NCI-H2081 treated with DMSO at 0.1 percent for 48 hours (cell line): ENCODE measurements at regions not wholly inside any gene's neighbourhood (a gene's known extent, or its start where the extent isn't known, plus 50 kb on each side); places are given as distances from the start of the nearest gene placed in this dataset.

Experiments used
- DNase-seq: peaks from one replicate; lab custom pipeline; 2025; lab: John Stamatoyannopoulos, UW

- no peak for DNase-seq
Observed at GRCh38 chr12:93177208-93178153, 200.2 kb upstream of the NUDT4 start.

GRCh38 chr12:93178154-93178878, 199.4 kb upstream of the NUDT4 start:
- no peak for DNase-seq

GRCh38 chr12:93179792-93180191, 197.9 kb upstream of the NUDT4 start:
- DNase-seq = no peak

- no peak for DNase-seq
Observed at GRCh38 chr12:93180566-93180965, 197.2 kb upstream of the NUDT4 start.

GRCh38 chr12:93181409-93181965, 196.2 kb upstream of the NUDT4 start:
- no peak for DNase-seq

- no peak for DNase-seq
Observed at GRCh38 chr12:93183940-93184671, 193.6 kb upstream of the NUDT4 start.

- no peak for DNase-seq
Observed at GRCh38 chr12:93184672-93185368, 192.9 kb upstream of the NUDT4 start.

GRCh38 chr12:93185369-93185741, 192.4 kb upstream of the NUDT4 start:
- DNase-seq = no peak

GRCh38 chr12:93186131-93186530, 191.6 kb upstream of the NUDT4 start:
- no peak for DNase-seq

GRCh38 chr12:93186621-93187020, 191.1 kb upstream of the NUDT4 start:
- no peak for DNase-seq

GRCh38 chr12:93191423-93191822, 186.3 kb upstream of the NUDT4 start:
- no peak for DNase-seq

GRCh38 chr12:93191956-93192355, 185.8 kb upstream of the NUDT4 start:
- DNase-seq = no peak

GRCh38 chr12:93192878-93193277, 184.8 kb upstream of the NUDT4 start:
- DNase-seq = no peak

GRCh38 chr12:93195511-93195910, 182.2 kb upstream of the NUDT4 start:
- DNase-seq = no peak

GRCh38 chr12:93197067-93197593, 180.6 kb upstream of the NUDT4 start:
- no peak for DNase-seq

- no peak for DNase-seq
Observed at GRCh38 chr12:93198086-93198485, 179.6 kb upstream of the NUDT4 start.

- no peak for DNase-seq
Observed at GRCh38 chr12:93199831-93200236, 177.9 kb upstream of the NUDT4 start.

- DNase-seq = no peak
Observed at GRCh38 chr12:93200291-93200917, 177.3 kb upstream of the NUDT4 start.

- DNase-seq = no peak
Observed at GRCh38 chr12:93201990-93202389, 175.7 kb upstream of the NUDT4 start.

- no peak for DNase-seq
Observed at GRCh38 chr12:93202688-93203087, 175.0 kb upstream of the NUDT4 start.

- no peak for DNase-seq
Observed at GRCh38 chr12:93203361-93203760, 174.4 kb upstream of the NUDT4 start.
